ENCODE measurements at regions not wholly inside any gene's neighbourhood (a gene's known extent, or its start where the extent isn't known, plus 50 kb on each side); places are given as distances from the start of the nearest gene placed in this dataset.

GRCh38 chr15:95758851-95759250 lies 571.6 kb upstream of the NR2F2 start:
- TF ChIP-seq CTCF (IDR thresholded peaks at IDR 0.05; ENCODE audit: low read depth, low read length, poor library complexity, severe bottlenecking), result no peak
- no peak for TF ChIP-seq EZH2phosphoT487 (IDR thresholded peaks at IDR 0.05; ENCODE audit: borderline replicate concordance, low read length)

All from DOHH2 (cell line).